Tibial artery (tissue), 4 donors: ENCODE measurements at regions not wholly inside any gene's neighbourhood (a gene's known extent, or its start where the extent isn't known, plus 50 kb on each side); places are given as distances from the start of the nearest gene placed in this dataset.

Experiments used
- DNase-seq, 2 donors: peaks; one replicate each; pipeline ENCODE4 v3.0.0-alpha.2; 2019
- H3K27ac ChIP-seq, 2 donors: fragments of 200-600 bp; sonication (generic) in 1 of 2; 1 replicate in 1 of 2; 2 replicates in 1 of 2; pipeline ENCODE4 v1.5.1; 2018 to 2019; ENCODE audit warnings: mild to moderate bottlenecking in 1 of 2
- H3K27me3 ChIP-seq, 2 donors: fragments of 200-600 bp; sonication (generic) in 1 of 2; one replicate each; pipeline versions ENCODE4 v1.5.1 to v1.6.0; 2016 to 2019
- H3K36me3 ChIP-seq, 3 donors: fragments of 200-600 bp; sonication (generic) in 2 of 3; one replicate each; pipeline ENCODE4 v1.5.1; 2016 to 2019; ENCODE audit warnings: mild to moderate bottlenecking in 2 of 3
- H3K4me1 ChIP-seq, 4 donors: fragments of 200-600 bp; sonication (generic) in 2 of 4; 1 replicate in 3 of 4; 2 replicates in 1 of 4; pipeline ENCODE4 v1.5.1; 2016 to 2019
- H3K4me3 ChIP-seq, 2 donors: fragments of 200-600 bp; sonication (generic) in 1 of 2; 1 replicate in 1 of 2; 2 replicates in 1 of 2; pipeline ENCODE4 v1.5.1; 2018 to 2019; ENCODE audit warnings: mild to moderate bottlenecking in 2 of 2
- H3K9me3 ChIP-seq, 3 donors: fragments of 200-600 bp; sonication (generic) in 1 of 3; one replicate each; pipeline ENCODE4 v1.5.1; 2016 to 2019
- intact Hi-C: fragments of 100-400 bp; cut with DNase I; formaldehyde crosslinking; loops from one replicate; pipeline ENCODE4 v1.15.0; 2023; ENCODE audit warnings: low total_unique reads
- TF ChIP-seq, protein P1 (sequence below), 2 experiments: fragments of 200-600 bp in 1 of 2; fragments of 450-650 bp in 1 of 2; IDR thresholded peaks; one replicate each; pipeline ENCODE4 v1.5.1; 2017 to 2019; ENCODE audit warnings: antibody characterized with exemption in 2 of 2, mild to moderate bottlenecking in 1 of 2, moderate library complexity in 1 of 2

GRCh38 chr2:146537477-146537876 lies 1307.4 kb upstream of the ACVR2A start:
- no peaks in the 10 kb centered on the region for H3K9me3 ChIP-seq
- no peak for DNase-seq
- H3K27ac ChIP-seq: no peak overlapping the region
- H3K4me1 ChIP-seq: no peaks in the 10 kb centered on the region
- no peaks in the 10 kb centered on the region for H3K36me3 ChIP-seq
- TF ChIP-seq, protein P1, sequence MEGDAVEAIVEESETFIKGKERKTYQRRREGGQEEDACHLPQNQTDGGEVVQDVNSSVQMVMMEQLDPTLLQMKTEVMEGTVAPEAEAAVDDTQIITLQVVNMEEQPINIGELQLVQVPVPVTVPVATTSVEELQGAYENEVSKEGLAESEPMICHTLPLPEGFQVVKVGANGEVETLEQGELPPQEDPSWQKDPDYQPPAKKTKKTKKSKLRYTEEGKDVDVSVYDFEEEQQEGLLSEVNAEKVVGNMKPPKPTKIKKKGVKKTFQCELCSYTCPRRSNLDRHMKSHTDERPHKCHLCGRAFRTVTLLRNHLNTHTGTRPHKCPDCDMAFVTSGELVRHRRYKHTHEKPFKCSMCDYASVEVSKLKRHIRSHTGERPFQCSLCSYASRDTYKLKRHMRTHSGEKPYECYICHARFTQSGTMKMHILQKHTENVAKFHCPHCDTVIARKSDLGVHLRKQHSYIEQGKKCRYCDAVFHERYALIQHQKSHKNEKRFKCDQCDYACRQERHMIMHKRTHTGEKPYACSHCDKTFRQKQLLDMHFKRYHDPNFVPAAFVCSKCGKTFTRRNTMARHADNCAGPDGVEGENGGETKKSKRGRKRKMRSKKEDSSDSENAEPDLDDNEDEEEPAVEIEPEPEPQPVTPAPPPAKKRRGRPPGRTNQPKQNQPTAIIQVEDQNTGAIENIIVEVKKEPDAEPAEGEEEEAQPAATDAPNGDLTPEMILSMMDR (IDR thresholded peaks at IDR 0.05): no peak
- no peaks in the 10 kb centered on the region for H3K27me3 ChIP-seq
- intact Hi-C loops: no loop called here
- no peak overlapping the region for H3K4me3 ChIP-seq

DNA sequence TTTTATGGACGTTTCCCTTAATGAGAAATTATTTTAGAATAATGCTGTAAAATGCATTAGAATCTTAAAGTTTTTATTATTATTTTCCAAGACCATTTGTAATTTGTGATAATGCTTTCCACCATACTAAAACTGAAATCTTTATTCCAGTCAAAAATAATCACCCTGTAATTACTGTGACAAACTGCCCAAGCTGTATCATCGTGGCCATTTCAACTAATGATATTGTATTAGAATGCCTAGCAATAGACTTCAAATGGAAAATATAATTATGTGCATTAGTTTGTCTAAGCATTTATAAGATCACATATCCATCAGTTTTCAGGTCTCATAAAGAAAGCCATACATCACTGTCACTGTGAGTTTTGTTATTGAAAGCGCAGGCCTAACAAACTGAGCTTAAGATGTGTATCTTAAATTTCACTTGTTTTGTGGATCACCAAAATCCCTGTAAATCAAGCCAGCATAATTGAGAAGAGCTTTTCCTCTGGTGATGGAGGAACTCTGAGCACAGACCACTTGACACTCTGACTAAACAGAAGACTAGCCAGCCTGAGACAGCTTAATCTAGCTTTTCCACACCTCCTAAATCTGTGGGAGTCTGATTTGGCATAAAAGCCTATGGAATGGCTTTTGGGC lies 1312.2 kb upstream of the ACVR2A start:
- intact Hi-C loops: no loop called here
- Histone ChIP-seq H3K9me3 (no peaks in the 10 kb centered on the region), H3K4me1 (no peaks in the 10 kb centered on the region), H3K27ac (no peak overlapping the region), H3K4me3 (no peak overlapping the region), H3K27me3 (no peaks in the 10 kb centered on the region), H3K36me3 (no peaks in the 10 kb centered on the region)
- TF ChIP-seq, protein P1 (IDR thresholded peaks at IDR 0.05): no peak
- no peak for DNase-seq

- TF ChIP-seq, protein P1 (IDR thresholded peaks at IDR 0.05): no peak
- H3K36me3 ChIP-seq: no peaks in the 10 kb centered on the region
Observed at GRCh38 chr2:146532009-146532408, 1312.8 kb upstream of the ACVR2A start.

GRCh38 chr2:146530886-146531285 lies 1313.9 kb upstream of the ACVR2A start:
- intact Hi-C loops: no loop called here
- no peaks in the 10 kb centered on the region for H3K4me1 ChIP-seq
- no peak overlapping the region for H3K4me3 ChIP-seq
- DNase-seq: no peak
- H3K27me3 ChIP-seq: no peaks in the 10 kb centered on the region
- TF ChIP-seq, protein P1 (IDR thresholded peaks at IDR 0.05): no peak
- H3K9me3 ChIP-seq: no peaks in the 10 kb centered on the region
- no peak overlapping the region for H3K27ac ChIP-seq
- no peaks in the 10 kb centered on the region for H3K36me3 ChIP-seq

More at GRCh38 chr2:146532009-146532408, 1312.8 kb upstream of the ACVR2A start:
- no peaks in the 10 kb centered on the region for H3K27me3 ChIP-seq
- no peaks in the 10 kb centered on the region for H3K4me1 ChIP-seq
- no peak for DNase-seq
- intact Hi-C loops: no loop called here
- no peak overlapping the region for H3K27ac ChIP-seq
- no peaks in the 10 kb centered on the region for H3K9me3 ChIP-seq
- H3K4me3 ChIP-seq: no peak overlapping the region

GRCh38 chr2:146527166-146527565 lies 1317.7 kb upstream of the ACVR2A start:
- DNase-seq: no peak
- Histone ChIP-seq H3K4me1 (no peaks in the 10 kb centered on the region), H3K4me3 (no peak overlapping the region), H3K9me3 (no peaks in the 10 kb centered on the region), H3K27ac (no peak overlapping the region), H3K36me3 (no peaks in the 10 kb centered on the region), H3K27me3 (no peaks in the 10 kb centered on the region)
- intact Hi-C loops: no loop called here
- TF ChIP-seq, protein P1 (IDR thresholded peaks at IDR 0.05): no peak

DNA sequence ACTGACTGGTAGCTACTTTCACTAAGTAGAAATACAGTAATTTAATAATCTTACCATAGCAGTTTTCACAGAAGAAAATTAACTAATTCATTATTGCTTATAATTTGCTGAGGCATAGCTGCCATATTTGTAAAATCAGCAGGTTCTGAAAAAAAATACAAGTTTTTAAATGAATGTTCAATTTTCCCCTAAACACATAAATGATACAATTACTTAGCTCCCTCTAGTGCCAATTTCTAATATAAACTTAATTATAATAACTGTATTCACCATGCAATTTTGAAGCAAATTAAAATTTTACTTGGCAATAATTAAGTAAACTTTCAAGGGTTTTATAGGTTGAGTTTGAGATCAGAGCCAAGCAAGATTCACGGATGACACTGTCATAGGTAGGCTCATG lies 1321.6 kb upstream of the ACVR2A start:
- Histone ChIP-seq H3K4me3 (no peak overlapping the region), H3K4me1 (no peaks in the 10 kb centered on the region), H3K36me3 (no peaks in the 10 kb centered on the region), H3K27ac (no peak overlapping the region), H3K9me3 (no peaks in the 10 kb centered on the region), H3K27me3 (no peaks in the 10 kb centered on the region)
- no peak for DNase-seq
- intact Hi-C loops: no loop called here
- TF ChIP-seq, protein P1 (IDR thresholded peaks at IDR 0.05): no peak
